OCI-M1 (cell line): ENCODE measurements at regions not wholly inside any gene's neighbourhood (a gene's known extent, or its start where the extent isn't known, plus 50 kb on each side); places are given as distances from the start of the nearest gene placed in this dataset.

Source experiments
- DNase-seq: peaks from one replicate; lab custom pipeline; 2025; lab: John Stamatoyannopoulos, UW

- DNase-seq: peak; percentile 80
These were observed 133.0 kb downstream of the C9orf50 start for GRCh38 chr9:129487658-129488483.

GRCh38 chr9:129486756-129487657, 133.9 kb downstream of the C9orf50 start:
- no peak for DNase-seq

GRCh38 chr9:129485145-129485774, 135.6 kb downstream of the C9orf50 start:
- no peak for DNase-seq

- no peak for DNase-seq
These were observed 136.4 kb downstream of the C9orf50 start for GRCh38 chr9:129484352-129485000.

GRCh38 chr9:129483415-129484351, 137.2 kb downstream of the C9orf50 start:
- peak; percentile 44 for DNase-seq

GRCh38 chr9:129482521-129483414, 138.1 kb downstream of the C9orf50 start:
- peak; percentile 70 for DNase-seq

- no peak for DNase-seq
These were observed 138.9 kb downstream of the C9orf50 start for GRCh38 chr9:129481810-129482511.

GRCh38 chr9:129481424-129481809, 139.5 kb downstream of the C9orf50 start:
- DNase-seq: no peak

GRCh38 chr9:129480745-129481144, 140.2 kb downstream of the C9orf50 start:
- DNase-seq: no peak

GRCh38 chr9:129480227-129480626, 140.7 kb downstream of the C9orf50 start:
- peak; percentile 21 for DNase-seq

- no peak for DNase-seq
These were observed 141.3 kb downstream of the C9orf50 start for GRCh38 chr9:129479631-129480011.

- DNase-seq: no peak
These were observed 141.8 kb downstream of the C9orf50 start for GRCh38 chr9:129478961-129479630.

GRCh38 chr9:129478461-129478860, 142.4 kb downstream of the C9orf50 start:
- DNase-seq: no peak

- DNase-seq: peak; percentile 49
These were observed 143.9 kb downstream of the C9orf50 start for GRCh38 chr9:129476821-129477611.

GRCh38 chr9:129474740-129475404, 146.0 kb downstream of the C9orf50 start:
- DNase-seq: no peak

GRCh38 chr9:129473523-129474244, 147.2 kb downstream of the C9orf50 start:
- DNase-seq: peak; percentile 16
